IPS-20b (cell line): ENCODE measurements at regions not wholly inside any gene's neighbourhood (a gene's known extent, or its start where the extent isn't known, plus 50 kb on each side); places are given as distances from the start of the nearest gene placed in this dataset.
"Not testable (repeated sequence)": the region's sequence is repeated elsewhere in the genome, so short reads cannot be mapped to it uniquely, and the experiment has no call there.

Source experiments
- H3K27ac ChIP-seq: one replicate; pipeline ENCODE4 v1.5.1; 2013; ENCODE audit warnings: low read length
- H3K27me3 ChIP-seq: 2 replicates; pipeline ENCODE4 v1.6.1; 2013; ENCODE audit warnings: mild to moderate bottlenecking, low read length, inconsistent platforms; ENCODE audit not compliant: insufficient read depth
- H3K36me3 ChIP-seq: 2 replicates; pipeline ENCODE4 v1.6.1; 2013; ENCODE audit warnings: low read depth, mild to moderate bottlenecking, inconsistent platforms, low read length, moderate library complexity; ENCODE audit not compliant: insufficient read depth
- H3K4me1 ChIP-seq: 2 replicates; pipeline ENCODE4 v1.6.1; 2013; ENCODE audit warnings: mild to moderate bottlenecking, control low read depth, inconsistent platforms, low read length, moderate library complexity; ENCODE audit not compliant: insufficient read depth
- H3K4me3 ChIP-seq: 2 replicates; pipeline ENCODE4 v1.5.1; 2013; ENCODE audit warnings: mild to moderate bottlenecking, low read length, inconsistent platforms
- H3K9ac ChIP-seq: 2 replicates; pipeline ENCODE4 v1.6.1; 2013; ENCODE audit warnings: low read depth, mild to moderate bottlenecking, inconsistent platforms, low read length, moderate library complexity
- H3K9me3 ChIP-seq: 2 replicates; pipeline ENCODE4 v1.6.1; 2013; ENCODE audit warnings: mild to moderate bottlenecking, low read depth, low read length, inconsistent platforms; ENCODE audit not compliant: insufficient read depth

- Histone ChIP-seq H3K4me1 (peaks cover 14% of the 10 kb centered on the region; the same call in 1 of the 2 replicates), H3K9me3 (no peaks in the 10 kb centered on the region), H3K27ac (no peak overlapping the region), H3K27me3 (no peaks in the 10 kb centered on the region), H3K9ac (no peak overlapping the region), H3K36me3 (no peaks in the 10 kb centered on the region), H3K4me3 (no peak overlapping the region)
Observed at GRCh38 chr3:106491796-106492195, 623.0 kb upstream of the CBLB start.

GRCh38 chr3:106508331-106508893 is 639.6 kb upstream of the CBLB start:
- no peaks in the 10 kb centered on the region for H3K36me3 ChIP-seq
- H3K4me3 ChIP-seq, result no peak overlapping the region
- no peaks in the 10 kb centered on the region for H3K9me3 ChIP-seq
- no peaks in the 10 kb centered on the region for H3K27me3 ChIP-seq
- no peak overlapping the region for H3K27ac ChIP-seq
- H3K9ac ChIP-seq, result no peak overlapping the region
- no peaks in the 10 kb centered on the region for H3K4me1 ChIP-seq

GRCh38 chr3:106510206-106510605 is 641.4 kb upstream of the CBLB start:
- Histone ChIP-seq H3K27me3 (no peaks in the 10 kb centered on the region), H3K4me3 (no peak overlapping the region), H3K36me3 (no peaks in the 10 kb centered on the region), H3K9ac (no peak overlapping the region), H3K27ac (no peak overlapping the region), H3K9me3 (no peaks in the 10 kb centered on the region), H3K4me1 (no peaks in the 10 kb centered on the region)

- H3K4me3 ChIP-seq, result no peak overlapping the region
- no peak overlapping the region for H3K27ac ChIP-seq
- no peaks in the 10 kb centered on the region for H3K4me1 ChIP-seq
- no peaks in the 10 kb centered on the region for H3K9me3 ChIP-seq
- no peak overlapping the region for H3K9ac ChIP-seq
- H3K36me3 ChIP-seq, result no peaks in the 10 kb centered on the region
- no peaks in the 10 kb centered on the region for H3K27me3 ChIP-seq
Observed at GRCh38 chr3:106512846-106513245, 644.0 kb upstream of the CBLB start.

- no peak overlapping the region for H3K9ac ChIP-seq
Observed at GRCh38 chr3:106514431-106514830, 645.6 kb upstream of the CBLB start.

GRCh38 chr3:106518516-106518915 is 649.7 kb upstream of the CBLB start:
- H3K4me3 ChIP-seq, result no peak overlapping the region
- H3K36me3 ChIP-seq, result no peaks in the 10 kb centered on the region

More at GRCh38 chr3:106514431-106514830, 645.6 kb upstream of the CBLB start:
- Histone ChIP-seq H3K36me3 (no peaks in the 10 kb centered on the region), H3K4me1 (no peaks in the 10 kb centered on the region), H3K27ac (no peak overlapping the region), H3K27me3 (no peaks in the 10 kb centered on the region), H3K9me3 (no peaks in the 10 kb centered on the region), H3K4me3 (no peak overlapping the region)

GRCh38 chr3:106522397-106522796 is 653.6 kb upstream of the CBLB start:
- H3K4me1 ChIP-seq, result no peaks in the 10 kb centered on the region
- no peaks in the 10 kb centered on the region for H3K27me3 ChIP-seq
- H3K9me3 ChIP-seq, result 0 out of 2 replicates have a peak, but pooled peaks cover under 1% of the 10 kb centered on the region
- H3K27ac ChIP-seq, result no peak overlapping the region
- no peak overlapping the region for H3K9ac ChIP-seq
- no peak overlapping the region for H3K4me3 ChIP-seq
- H3K36me3 ChIP-seq, result no peaks in the 10 kb centered on the region

More at GRCh38 chr3:106518516-106518915, 649.7 kb upstream of the CBLB start:
- no peak overlapping the region for H3K27ac ChIP-seq
- no peaks in the 10 kb centered on the region for H3K4me1 ChIP-seq
- no peaks in the 10 kb centered on the region for H3K27me3 ChIP-seq
- no peaks in the 10 kb centered on the region for H3K9me3 ChIP-seq
- H3K9ac ChIP-seq, result no peak overlapping the region

GRCh38 chr3:106528932-106529331 is 660.1 kb upstream of the CBLB start:
- Histone ChIP-seq H3K36me3 (no peaks in the 10 kb centered on the region; the same call in 1 of the 2 replicates), H3K9ac (no peak overlapping the region), H3K4me1 (no peaks in the 10 kb centered on the region), H3K27me3 (no peaks in the 10 kb centered on the region), H3K9me3 (peaks cover 24% of the 10 kb centered on the region), H3K27ac (no peak overlapping the region), H3K4me3 (no peak overlapping the region)

- Histone ChIP-seq H3K36me3 (no peaks in the 10 kb centered on the region; the same call in 1 of the 2 replicates), H3K4me3 (no peak overlapping the region), H3K4me1 (no peaks in the 10 kb centered on the region), H3K9ac (no peak overlapping the region), H3K27ac (no peak overlapping the region), H3K27me3 (no peaks in the 10 kb centered on the region), H3K9me3 (peaks cover 25% of the 10 kb centered on the region)
Observed at GRCh38 chr3:106529738-106530137, 660.9 kb upstream of the CBLB start.

- Histone ChIP-seq H3K9me3 (peaks cover 25% of the 10 kb centered on the region), H3K36me3 (no peaks in the 10 kb centered on the region; the same call in 1 of the 2 replicates), H3K27me3 (no peaks in the 10 kb centered on the region), H3K4me1 (no peaks in the 10 kb centered on the region), H3K27ac (no peak overlapping the region), H3K4me3 (no peak overlapping the region), H3K9ac (no peak overlapping the region)
Observed at GRCh38 chr3:106530367-106530766, 661.6 kb upstream of the CBLB start.

- not testable (repeated sequence) for H3K4me1 ChIP-seq, H3K27ac ChIP-seq, H3K27me3 ChIP-seq, H3K9ac ChIP-seq, H3K4me3 ChIP-seq, H3K36me3 ChIP-seq
- H3K9me3 ChIP-seq, result peaks cover 25% of the 10 kb centered on the region
Observed at GRCh38 chr3:106531771-106532329, 663.0 kb upstream of the CBLB start.

GRCh38 chr3:106533093-106533787 is 664.4 kb upstream of the CBLB start:
- no peak overlapping the region for H3K4me3 ChIP-seq

More at GRCh38 chr3:106533093-106533787, 664.4 kb upstream of the CBLB start:
- H3K4me1 ChIP-seq, result no peaks in the 10 kb centered on the region
- peaks cover 20% of the 10 kb centered on the region for H3K9me3 ChIP-seq
- H3K9ac ChIP-seq, result no peak overlapping the region
- no peaks in the 10 kb centered on the region for H3K27me3 ChIP-seq
- H3K27ac ChIP-seq, result no peak overlapping the region
- no peaks in the 10 kb centered on the region; the same call in 1 of the 2 replicates for H3K36me3 ChIP-seq
